ENCODE measurements at regions not wholly inside any gene's neighbourhood (a gene's known extent, or its start where the extent isn't known, plus 50 kb on each side); places are given as distances from the start of the nearest gene placed in this dataset.

GRCh38 chr12:71018682-71019081, 98.1 kb upstream of the PTPRR start:
- Mint-ChIP-seq H3K4me3 (no peak overlapping the region), H3K9me3 (ENCODE audit: insufficient read depth) (no peaks in the 10 kb centered on the region), H3K27ac (no peak overlapping the region), H3K27me3 (no peaks in the 10 kb centered on the region), H3K4me1 (no peaks in the 10 kb centered on the region)
- ATAC-seq (ENCODE audit: low read depth), result no peak
- Histone ChIP-seq H3K36me3 (replicated peaks in 1 of 2; ENCODE audit: control extremely low read depth in 1 of 2, control insufficient read depth in 1 of 2, extremely low read depth in 1 of 2, insufficient read depth in 2 of 2, low read length in 1 of 2) (no peaks in the 10 kb centered on the region), H3K79me2 (ENCODE audit: control insufficient read depth, insufficient read depth, low read length) (no peaks in the 10 kb centered on the region), H4K20me1 (ENCODE audit: control insufficient read depth, insufficient read depth, low read length, poor library complexity, severe bottlenecking) (no peaks in the 10 kb centered on the region), H2AFZ (ENCODE audit: insufficient read depth, low read depth, low read length, poor library complexity, severe bottlenecking) (no peak overlapping the region), H3K4me3 (ENCODE audit: control extremely low read depth in 1 of 5, extremely low read depth in 1 of 5, insufficient read depth in 1 of 5, low read depth in 2 of 5, low read length in 4 of 5) (no peak overlapping the region), H3K27ac (ENCODE audit: low read length in 2 of 2) (no peak overlapping the region), H3K27me3 (replicated peaks in 1 of 4; ENCODE audit: control extremely low read depth in 1 of 4, control insufficient read depth in 3 of 4, insufficient read depth in 4 of 4, low read length in 3 of 4) (no peaks in the 10 kb centered on the region), H3K9me3 (ENCODE audit: control extremely low read depth in 1 of 3, control insufficient read depth in 2 of 3, insufficient read depth in 1 of 3, low read length in 2 of 3) (no peaks in the 10 kb centered on the region), H3K4me2 (replicated peaks; ENCODE audit: low read depth, low read length, poor library complexity, severe bottlenecking) (no peak overlapping the region), H3K9ac (ENCODE audit: low read length) (no peak overlapping the region), H3K4me1 (ENCODE audit: control insufficient read depth in 2 of 2, insufficient read depth in 2 of 2, low read length in 2 of 2) (no peaks in the 10 kb centered on the region)
- no peak for DNase-seq
- CTCF ChIA-PET, result no interaction called here
- intact Hi-C loops (cut with micrococcal nuclease), result no loop called here
- POLR2A ChIA-PET, result no interaction called here
- TF ChIP-seq EZH2 (IDR thresholded peaks at IDR 0.05; ENCODE audit: borderline replicate concordance, insufficient read depth, low read depth, low read length, poor library complexity, severe bottlenecking) (no peak), CTCF (IDR thresholded peaks at IDR 0.05) (no peak)
- no CpG with 5 or more reads among the region's 2 CpGs for WGBS (ENCODE audit: insufficient coverage)

- no peaks in the 10 kb centered on the region for H3K4me1 Mint-ChIP-seq
- no CpG with 5 or more reads among the region's 2 CpGs for WGBS (ENCODE audit: insufficient coverage)
- Histone ChIP-seq H3K36me3 (replicated peaks in 1 of 2; ENCODE audit: control extremely low read depth in 1 of 2, control insufficient read depth in 1 of 2, extremely low read depth in 1 of 2, insufficient read depth in 2 of 2, low read length in 1 of 2) (no peaks in the 10 kb centered on the region), H3K4me3 (ENCODE audit: control extremely low read depth in 1 of 5, extremely low read depth in 1 of 5, insufficient read depth in 1 of 5, low read depth in 2 of 5, low read length in 4 of 5) (no peak overlapping the region), H4K20me1 (ENCODE audit: control insufficient read depth, insufficient read depth, low read length, poor library complexity, severe bottlenecking) (no peaks in the 10 kb centered on the region), H3K9ac (ENCODE audit: low read length) (no peak overlapping the region), H3K27me3 (replicated peaks in 1 of 4; ENCODE audit: control extremely low read depth in 1 of 4, control insufficient read depth in 3 of 4, insufficient read depth in 4 of 4, low read length in 3 of 4) (no peaks in the 10 kb centered on the region), H3K4me2 (replicated peaks; ENCODE audit: low read depth, low read length, poor library complexity, severe bottlenecking) (no peak overlapping the region), H3K79me2 (ENCODE audit: control insufficient read depth, insufficient read depth, low read length) (no peaks in the 10 kb centered on the region), H3K27ac (ENCODE audit: low read length in 2 of 2) (no peak overlapping the region), H3K9me3 (ENCODE audit: control extremely low read depth in 1 of 3, control insufficient read depth in 2 of 3, insufficient read depth in 1 of 3, low read length in 2 of 3) (no peaks in the 10 kb centered on the region), H2AFZ (ENCODE audit: insufficient read depth, low read depth, low read length, poor library complexity, severe bottlenecking) (no peak overlapping the region), H3K4me1 (ENCODE audit: control insufficient read depth in 2 of 2, insufficient read depth in 2 of 2, low read length in 2 of 2) (no peaks in the 10 kb centered on the region)
- H3K4me3 Mint-ChIP-seq, result no peak overlapping the region
- intact Hi-C loops (cut with micrococcal nuclease), result no loop called here
- DNase-seq (no peak), ATAC-seq (ENCODE audit: low read depth) (no peak)
- no peaks in the 10 kb centered on the region for H3K27me3 Mint-ChIP-seq
- no peaks in the 10 kb centered on the region for H3K9me3 Mint-ChIP-seq (ENCODE audit: insufficient read depth)
- CTCF ChIA-PET, result no interaction called here
- H3K27ac Mint-ChIP-seq, result no peak overlapping the region
- POLR2A ChIA-PET, result no interaction called here
- TF ChIP-seq CTCF (IDR thresholded peaks at IDR 0.05) (no peak), EZH2 (IDR thresholded peaks at IDR 0.05; ENCODE audit: borderline replicate concordance, insufficient read depth, low read depth, low read length, poor library complexity, severe bottlenecking) (no peak)
Observed at GRCh38 chr12:71014180-71014785, 93.7 kb upstream of the PTPRR start.
